Loucy (cell line): ENCODE measurements at regions not wholly inside any gene's neighbourhood (a gene's known extent, or its start where the extent isn't known, plus 50 kb on each side); places are given as distances from the start of the nearest gene placed in this dataset.

Source experiments
- H2AFZ ChIP-seq: fragments of 200-600 bp; sonication (generic); 2 replicates; pipeline ENCODE4 v1.6.0; 2016; ENCODE audit warnings: antibody characterized with exemption, mild to moderate bottlenecking, low read length, moderate library complexity
- H3F3A ChIP-seq: fragments of 200-600 bp; 2 replicates; pipeline ENCODE4 v1.6.0; 2016; ENCODE audit warnings: antibody characterized with exemption, low read depth, mild to moderate bottlenecking
- H3K27me3 ChIP-seq: fragments of 200-600 bp; sonication (generic); 2 replicates; pipeline ENCODE4 v1.6.1; 2014; ENCODE audit warnings: low read length, mild to moderate bottlenecking; ENCODE audit not compliant: insufficient read depth, poor library complexity, severe bottlenecking
- H3K36me3 ChIP-seq: fragments of 200-600 bp; sonication (generic); 2 replicates; pipeline ENCODE4 v1.6.1; 2016; ENCODE audit warnings: low read length; ENCODE audit not compliant: insufficient read depth
- H3K4me1 ChIP-seq: fragments of 200-600 bp; sonication (generic); 2 replicates; pipeline ENCODE4 v1.5.1; 2014; ENCODE audit warnings: low read length, mild to moderate bottlenecking; ENCODE audit not compliant: insufficient read depth, poor library complexity, severe bottlenecking
- H3K4me2 ChIP-seq: fragments of 200-600 bp; sonication (generic); 2 replicates; pipeline ENCODE4 v1.6.0; 2014; ENCODE audit warnings: antibody characterized with exemption, low read length, low read depth, mild to moderate bottlenecking; ENCODE audit not compliant: poor library complexity, severe bottlenecking
- H3K4me3 ChIP-seq: fragments of 200-600 bp; sonication (generic); 2 replicates; pipeline ENCODE4 v1.5.1; 2014; ENCODE audit warnings: low read length, mild to moderate bottlenecking, mixed read lengths; ENCODE audit not compliant: poor library complexity, severe bottlenecking
- H3K79me2 ChIP-seq: fragments of 200-600 bp; sonication (generic); 2 replicates; pipeline ENCODE4 v1.6.1; 2014; ENCODE audit warnings: low read length; ENCODE audit not compliant: insufficient read depth
- H3K9ac ChIP-seq: fragments of 200-600 bp; sonication (generic); 2 replicates; pipeline ENCODE4 v1.6.0; 2014; ENCODE audit warnings: mild to moderate bottlenecking, low read depth, low read length, moderate library complexity; ENCODE audit not compliant: poor library complexity, severe bottlenecking
- H3K9me2 ChIP-seq: fragments of 200-600 bp; sonication (generic); replicated peaks from 2 replicates; pipeline ENCODE4 v1.6.1; 2016; ENCODE audit warnings: low read depth, low read length, mixed read lengths
- H3K9me3 ChIP-seq: fragments of 200-600 bp; sonication (generic); 2 replicates; pipeline ENCODE4 v1.6.1; 2014; ENCODE audit warnings: mild to moderate bottlenecking, antibody characterized with exemption, low read length, low read depth; ENCODE audit not compliant: insufficient read depth
- H4K20me1 ChIP-seq: fragments of 200-600 bp; sonication (generic); 2 replicates; pipeline ENCODE4 v1.6.0; 2014; ENCODE audit warnings: antibody characterized with exemption, low read length, mild to moderate bottlenecking; ENCODE audit not compliant: insufficient read depth, poor library complexity, severe bottlenecking
- CTCF ChIP-seq: fragments of 200-600 bp; sonication (generic); conservative IDR thresholded peaks from 2 replicates; pipeline ENCODE4 v1.5.1; 2014; ENCODE audit warnings: mild to moderate bottlenecking, antibody characterized with exemption, low read length
- EZH2phosphoT487 ChIP-seq: fragments of 200-600 bp; IDR thresholded peaks from 2 replicates; pipeline ENCODE4 v1.6.1; 2018; ENCODE audit warnings: antibody characterized with exemption, mild to moderate bottlenecking, moderate library complexity, borderline replicate concordance

- Histone ChIP-seq H3K27me3 (no peaks in the 10 kb centered on the region), H3K79me2 (no peaks in the 10 kb centered on the region), H3K4me3 (no peak overlapping the region), H4K20me1 (no peaks in the 10 kb centered on the region), H3K9me2 (no peaks in the 10 kb centered on the region), H3K4me1 (no peaks in the 10 kb centered on the region), H3F3A (no peaks in the 10 kb centered on the region), H3K4me2 (no peak overlapping the region), H3K9me3 (no peaks in the 10 kb centered on the region), H3K9ac (no peak overlapping the region), H2AFZ (no peak overlapping the region), H3K36me3 (no peaks in the 10 kb centered on the region)
- TF ChIP-seq CTCF (no peak), EZH2phosphoT487 (no peak)
These were observed 1297.7 kb downstream of the C4orf33 start for GRCh38 chr4:130393642-130394041.

- H3K4me2 ChIP-seq = no peak overlapping the region
- H3K4me1 ChIP-seq = no peaks in the 10 kb centered on the region
- H3F3A ChIP-seq = no peaks in the 10 kb centered on the region
- H3K79me2 ChIP-seq = no peaks in the 10 kb centered on the region
- H3K9me2 ChIP-seq = no peaks in the 10 kb centered on the region
- H3K9me3 ChIP-seq = no peaks in the 10 kb centered on the region
- H4K20me1 ChIP-seq = no peaks in the 10 kb centered on the region
- no peak for TF ChIP-seq EZH2phosphoT487
- TF ChIP-seq CTCF = no peak
- no peaks in the 10 kb centered on the region for H3K27me3 ChIP-seq
- H2AFZ ChIP-seq = no peak overlapping the region
- H3K36me3 ChIP-seq = no peaks in the 10 kb centered on the region
- H3K9ac ChIP-seq = no peak overlapping the region
- no peak overlapping the region for H3K4me3 ChIP-seq
These were observed 1299.9 kb downstream of the C4orf33 start for GRCh38 chr4:130395871-130396270.

GRCh38 chr4:130403221-130403620 is 1307.3 kb downstream of the C4orf33 start:
- no peaks in the 10 kb centered on the region for H3K4me1 ChIP-seq
- H3K4me2 ChIP-seq = no peak overlapping the region
- TF ChIP-seq CTCF = no peak
- no peak for TF ChIP-seq EZH2phosphoT487
- no peak overlapping the region for H3K9ac ChIP-seq
- no peak overlapping the region for H3K4me3 ChIP-seq
- no peaks in the 10 kb centered on the region for H3K36me3 ChIP-seq
- H2AFZ ChIP-seq = no peak overlapping the region
- no peaks in the 10 kb centered on the region for H3F3A ChIP-seq
- H3K9me3 ChIP-seq = no peaks in the 10 kb centered on the region
- H3K27me3 ChIP-seq = no peaks in the 10 kb centered on the region
- H4K20me1 ChIP-seq = no peaks in the 10 kb centered on the region
- no peaks in the 10 kb centered on the region for H3K79me2 ChIP-seq
- H3K9me2 ChIP-seq = no peaks in the 10 kb centered on the region
